B cell (primary cell): ENCODE measurements at regions not wholly inside any gene's neighbourhood (a gene's known extent, or its start where the extent isn't known, plus 50 kb on each side); places are given as distances from the start of the nearest gene placed in this dataset.

Source experiments
- ATAC-seq: fragments of 200-7000 bp; cut with Tn5 transposase; one replicate; pipeline ENCODE4 v1.10.0; 2021; ENCODE audit warnings: low read depth, mild to moderate bottlenecking, moderate number of reproducible peaks, moderate library complexity
- CTCF ChIA-PET: fragments of 350-600 bp; sonication (Branson Sonifier 250); formaldehyde crosslinking; loops from one replicate; lab custom pipeline; 2021; ENCODE audit warnings: antibody characterized with exemption, inconsistent platforms; lab: Charles Lee
- POLR2A ChIA-PET: fragments of 350-600 bp; sonication (Branson Sonifier 250); formaldehyde crosslinking; loops from one replicate; lab custom pipeline; 2021; ENCODE audit warnings: antibody characterized with exemption; lab: Charles Lee
- DNase-seq: peaks from one replicate; pipeline ENCODE4 v3.0.0; 2013
- H2AFZ ChIP-seq: 2 replicates; pipeline ENCODE4 v1.6.1; 2012; ENCODE audit warnings: mild to moderate bottlenecking, low read depth, low read length; ENCODE audit not compliant: insufficient read depth, poor library complexity, severe bottlenecking
- H3K27ac ChIP-seq, 2 donors: 1 replicate in 1 of 2; 2 replicates in 1 of 2; pipeline ENCODE4 v1.5.1; 2012 to 2013; ENCODE audit warnings: low read length in 2 of 2, mild to moderate bottlenecking in 2 of 2, moderate library complexity in 1 of 2
- H3K27me3 ChIP-seq, 4 experiments: fragments of 200-600 bp in 1 of 4; sonication (generic) in 1 of 4; replicated peaks in 1 of 4; 1 replicate in 2 of 4; 2 replicates in 2 of 4; pipeline versions ENCODE4 v1.6.1 to v1.7.0; 2013 to 2016; ENCODE audit warnings: low read length in 3 of 4, mild to moderate bottlenecking in 2 of 4, mixed read lengths in 1 of 4, moderate library complexity in 1 of 4; ENCODE audit not compliant: insufficient read depth in 4 of 4, control insufficient read depth in 3 of 4; ENCODE audit errors: control extremely low read depth in 1 of 4
- H3K36me3 ChIP-seq, 2 experiments: replicated peaks in 1 of 2; 1 replicate in 1 of 2; 2 replicates in 1 of 2; pipeline versions ENCODE4 v1.6.1 to v1.7.1; 2013; ENCODE audit warnings: low read length in 1 of 2; ENCODE audit not compliant: insufficient read depth in 2 of 2, control insufficient read depth in 1 of 2; ENCODE audit errors: control extremely low read depth in 1 of 2, extremely low read depth in 1 of 2
- H3K4me1 ChIP-seq, 2 donors: fragments of 200-600 bp in 1 of 2; sonication (generic) in 1 of 2; 1 replicate in 1 of 2; 2 replicates in 1 of 2; pipeline versions ENCODE4 v1.5.1 to v1.6.1; 2013 to 2017; ENCODE audit warnings: low read length in 2 of 2; ENCODE audit not compliant: control insufficient read depth in 2 of 2, insufficient read depth in 2 of 2
- H3K4me2 ChIP-seq: replicated peaks from 2 replicates; pipeline ENCODE3; 2012; ENCODE audit warnings: mild to moderate bottlenecking, low read depth, low read length; ENCODE audit not compliant: poor library complexity, severe bottlenecking
- H3K4me3 ChIP-seq, 5 experiments: fragments of 200-600 bp in 1 of 5; sonication (generic) in 1 of 5; 1 replicate in 3 of 5; 2 replicates in 2 of 5; pipeline versions ENCODE4 v1.5.1 to v1.7.0; 2011 to 2016; ENCODE audit warnings: low read length in 4 of 5, mild to moderate bottlenecking in 4 of 5, low read depth in 2 of 5, control low read depth in 1 of 5, moderate library complexity in 1 of 5; ENCODE audit not compliant: insufficient read depth in 1 of 5; ENCODE audit errors: control extremely low read depth in 1 of 5, extremely low read depth in 1 of 5
- H3K79me2 ChIP-seq: fragments of 200-600 bp; sonication (generic); one replicate; pipeline ENCODE4 v1.6.0; 2016; ENCODE audit warnings: low read length; ENCODE audit not compliant: control insufficient read depth, insufficient read depth
- H3K9ac ChIP-seq: fragments of 200-600 bp; sonication (generic); 2 replicates; pipeline ENCODE4 v1.6.1; 2017; ENCODE audit warnings: mild to moderate bottlenecking, low read length, moderate library complexity
- H3K9me3 ChIP-seq, 3 donors: one replicate each; pipeline versions ENCODE4 v1.6.1 to v1.7.1; 2013; ENCODE audit warnings: low read length in 2 of 3; ENCODE audit not compliant: control insufficient read depth in 2 of 3, insufficient read depth in 1 of 3; ENCODE audit errors: control extremely low read depth in 1 of 3
- H4K20me1 ChIP-seq: 2 replicates; pipeline ENCODE4 v1.6.0; 2012; ENCODE audit warnings: mild to moderate bottlenecking, low read length; ENCODE audit not compliant: insufficient read depth, control insufficient read depth, poor library complexity, severe bottlenecking
- H3K27ac Mint-ChIP-seq: one replicate; pipeline ENCODE4 v1.8.0; 2021; ENCODE audit warnings: mixed read lengths
- H3K27me3 Mint-ChIP-seq: one replicate; pipeline ENCODE4 v1.8.0; 2021; ENCODE audit warnings: mixed read lengths
- H3K4me1 Mint-ChIP-seq: one replicate; pipeline ENCODE4 v1.8.0; 2021; ENCODE audit warnings: mixed read lengths
- H3K4me3 Mint-ChIP-seq: one replicate; pipeline ENCODE4 v1.8.0; 2021; ENCODE audit warnings: mixed read lengths
- H3K9me3 Mint-ChIP-seq: one replicate; pipeline ENCODE4 v1.8.0; 2022; ENCODE audit warnings: mixed read lengths; ENCODE audit not compliant: insufficient read depth
- CTCF ChIP-seq: fragments of 200-600 bp; IDR thresholded peaks from one replicate; pipeline ENCODE4 v1.8.0; 2022; ENCODE audit warnings: antibody characterized with exemption, mild to moderate bottlenecking
- EZH2 ChIP-seq: IDR thresholded peaks from 2 replicates; pipeline ENCODE4 v1.6.1; 2012; ENCODE audit warnings: borderline replicate concordance, low read depth, mild to moderate bottlenecking, moderate library complexity, low read length; ENCODE audit not compliant: insufficient read depth, poor library complexity, severe bottlenecking
- WGBS: methylation state at CpG from one replicate; pipeline ENCODE4 v1.1.5; 2013; ENCODE audit warnings: missing lambda C conversion rate; ENCODE audit not compliant: insufficient coverage; 5-methylcytosine and 5-hydroxymethylcytosine counted together
- intact Hi-C: fragments of 100-400 bp; cut with micrococcal nuclease; formaldehyde crosslinking; loops from one replicate; pipeline ENCODE4 v1.10.0; 2022

GRCh38 chr2:8501061-8501720 is 180.7 kb upstream of the ID2 start:
- CTCF ChIA-PET, result no interaction called here
- no peaks in the 10 kb centered on the region for H3K4me1 Mint-ChIP-seq
- H3K9me3 Mint-ChIP-seq, result no peaks in the 10 kb centered on the region
- 74% methylated on average over 5 of the region's 7 CpGs for WGBS
- no peak overlapping the region for H3K4me3 Mint-ChIP-seq
- no peaks in the 10 kb centered on the region for H3K4me1 ChIP-seq
- TF ChIP-seq CTCF (no peak), EZH2 (no peak)
- no peak overlapping the region for H2AFZ ChIP-seq
- no peak overlapping the region for H3K27ac Mint-ChIP-seq
- no peak overlapping the region for H3K4me2 ChIP-seq
- peaks cover 0 to 60% (median 8%) of the 10 kb centered on the region in 4 experiments for H3K27me3 ChIP-seq
- no peak for DNase-seq
- H3K79me2 ChIP-seq, result no peaks in the 10 kb centered on the region
- no peaks in the 10 kb centered on the region for H4K20me1 ChIP-seq
- POLR2A ChIA-PET, result no interaction called here
- intact Hi-C loops, result no loop called here
- H3K9me3 ChIP-seq, result peaks cover 0 to 2% (median 0%) of the 10 kb centered on the region in 3 donors
- no peak overlapping the region for H3K4me3 ChIP-seq
- peaks cover 60% of the 10 kb centered on the region for H3K27me3 Mint-ChIP-seq
- no peak for ATAC-seq
- no peak overlapping the region for H3K27ac ChIP-seq
- H3K9ac ChIP-seq, result no peak overlapping the region
- H3K36me3 ChIP-seq, result no peaks in the 10 kb centered on the region

- peaks cover 0 to 57% (median 8%) of the 10 kb centered on the region in 4 experiments for H3K27me3 ChIP-seq
- no peak overlapping the region for H3K4me3 Mint-ChIP-seq
- H3K4me1 ChIP-seq, result no peaks in the 10 kb centered on the region
- WGBS, result 74% methylated on average over 3 of the region's 6 CpGs
- peaks cover 52% of the 10 kb centered on the region for H3K27me3 Mint-ChIP-seq
- no peaks in the 10 kb centered on the region for H3K79me2 ChIP-seq
- ChIA-PET POLR2A (no interaction called here), CTCF (no interaction called here)
- no peaks in the 10 kb centered on the region for H4K20me1 ChIP-seq
- no peak overlapping the region for H3K4me3 ChIP-seq
- no peak overlapping the region for H3K27ac Mint-ChIP-seq
- no peak overlapping the region for H3K4me2 ChIP-seq
- no peak overlapping the region for H3K9ac ChIP-seq
- no peaks in the 10 kb centered on the region for H3K36me3 ChIP-seq
- H3K9me3 ChIP-seq, result peaks cover 0 to 4% (median 0%) of the 10 kb centered on the region in 3 donors
- intact Hi-C loops, result no loop called here
- no peaks in the 10 kb centered on the region for H3K9me3 Mint-ChIP-seq
- no peak overlapping the region for H2AFZ ChIP-seq
- no peak overlapping the region for H3K27ac ChIP-seq
- no peak for DNase-seq
- no peaks in the 10 kb centered on the region for H3K4me1 Mint-ChIP-seq
- TF ChIP-seq CTCF, result no peak
- TF ChIP-seq EZH2, result no peak
- no peak for ATAC-seq
Observed at GRCh38 chr2:8502316-8502715, 179.5 kb upstream of the ID2 start.
